GM21447 (cell line): ENCODE measurements at regions not wholly inside any gene's neighbourhood (a gene's known extent, or its start where the extent isn't known, plus 50 kb on each side); places are given as distances from the start of the nearest gene placed in this dataset.

ENCODE experiments used
- ATAC-seq: cut with Tn5 transposase; IDR thresholded peaks from one replicate; pipeline ENCODE4 v1.9.1; 2021; ENCODE audit not compliant: unreplicated experiment

GRCh38 chr1:199151634-199152425 is 513.0 kb downstream of the PTPRC start:
- peak; percentile 64 for ATAC-seq

- no peak for ATAC-seq
These were observed 513.8 kb downstream of the PTPRC start for GRCh38 chr1:199152676-199153075.

GRCh38 chr1:199155166-199156019 is 516.6 kb downstream of the PTPRC start:
- no peak for ATAC-seq

- ATAC-seq, result peak; percentile 49
These were observed 518.7 kb downstream of the PTPRC start for GRCh38 chr1:199157494-199157893.

GRCh38 chr1:199160521-199161318 is 521.9 kb downstream of the PTPRC start:
- no peak for ATAC-seq

- ATAC-seq, result no peak
These were observed 522.5 kb downstream of the PTPRC start for GRCh38 chr1:199161319-199161680.

- ATAC-seq, result no peak
These were observed 523.0 kb downstream of the PTPRC start for GRCh38 chr1:199161766-199162303.

GRCh38 chr1:199163267-199163666 is 524.4 kb downstream of the PTPRC start:
- ATAC-seq, result no peak

GRCh38 chr1:199163670-199164069 is 524.8 kb downstream of the PTPRC start:
- no peak for ATAC-seq

- no peak for ATAC-seq
These were observed 528.6 kb downstream of the PTPRC start for GRCh38 chr1:199167460-199167859.

- ATAC-seq, result no peak
These were observed 530.2 kb downstream of the PTPRC start for GRCh38 chr1:199168888-199169585.

GRCh38 chr1:199170711-199171110 is 531.9 kb downstream of the PTPRC start:
- no peak for ATAC-seq

GRCh38 chr1:199172171-199173124 is 533.6 kb downstream of the PTPRC start:
- no peak for ATAC-seq

GRCh38 chr1:199173356-199173755 is 534.5 kb downstream of the PTPRC start:
- peak; percentile 89 for ATAC-seq

GRCh38 chr1:199174336-199174735 is 535.5 kb downstream of the PTPRC start:
- ATAC-seq, result no peak

GRCh38 chr1:199176713-199177112 is 537.9 kb downstream of the PTPRC start:
- ATAC-seq, result no peak

- ATAC-seq, result no peak
These were observed 538.4 kb downstream of the PTPRC start for GRCh38 chr1:199177241-199177640.

- no peak for ATAC-seq
These were observed 539.8 kb downstream of the PTPRC start for GRCh38 chr1:199178646-199179045.

- ATAC-seq, result peak; percentile 63
These were observed 543.5 kb downstream of the PTPRC start for GRCh38 chr1:199182186-199182843.
